ENCODE measurements at regions not wholly inside any gene's neighbourhood (a gene's known extent, or its start where the extent isn't known, plus 50 kb on each side); places are given as distances from the start of the nearest gene placed in this dataset.

DNA sequence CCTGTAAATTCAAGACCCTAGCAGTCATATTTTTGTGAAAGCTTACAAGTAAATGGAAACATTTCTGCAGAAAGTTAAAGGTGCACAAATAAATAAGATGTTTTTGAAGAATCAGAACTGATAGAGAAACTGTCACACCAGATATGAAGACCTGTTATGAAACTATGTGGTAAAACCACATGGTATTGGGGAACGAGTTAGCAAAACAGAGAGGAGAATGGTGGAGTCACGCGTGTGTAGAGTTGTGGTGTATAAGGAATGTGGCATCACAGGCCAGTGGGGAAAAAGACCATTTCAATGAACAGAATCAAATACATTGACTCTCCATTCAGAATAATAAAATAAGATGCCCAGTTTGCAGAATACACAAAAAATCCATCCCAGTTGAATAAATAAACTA lies 477.2 kb downstream of the ICE1 start:
- no peak for DNase-seq (ENCODE audit: low spot score)
- TF ChIP-seq, protein P1, sequence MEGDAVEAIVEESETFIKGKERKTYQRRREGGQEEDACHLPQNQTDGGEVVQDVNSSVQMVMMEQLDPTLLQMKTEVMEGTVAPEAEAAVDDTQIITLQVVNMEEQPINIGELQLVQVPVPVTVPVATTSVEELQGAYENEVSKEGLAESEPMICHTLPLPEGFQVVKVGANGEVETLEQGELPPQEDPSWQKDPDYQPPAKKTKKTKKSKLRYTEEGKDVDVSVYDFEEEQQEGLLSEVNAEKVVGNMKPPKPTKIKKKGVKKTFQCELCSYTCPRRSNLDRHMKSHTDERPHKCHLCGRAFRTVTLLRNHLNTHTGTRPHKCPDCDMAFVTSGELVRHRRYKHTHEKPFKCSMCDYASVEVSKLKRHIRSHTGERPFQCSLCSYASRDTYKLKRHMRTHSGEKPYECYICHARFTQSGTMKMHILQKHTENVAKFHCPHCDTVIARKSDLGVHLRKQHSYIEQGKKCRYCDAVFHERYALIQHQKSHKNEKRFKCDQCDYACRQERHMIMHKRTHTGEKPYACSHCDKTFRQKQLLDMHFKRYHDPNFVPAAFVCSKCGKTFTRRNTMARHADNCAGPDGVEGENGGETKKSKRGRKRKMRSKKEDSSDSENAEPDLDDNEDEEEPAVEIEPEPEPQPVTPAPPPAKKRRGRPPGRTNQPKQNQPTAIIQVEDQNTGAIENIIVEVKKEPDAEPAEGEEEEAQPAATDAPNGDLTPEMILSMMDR (IDR thresholded peaks at IDR 0.05; ENCODE audit: extremely low read depth, missing control alignments) = no peak

DNA sequence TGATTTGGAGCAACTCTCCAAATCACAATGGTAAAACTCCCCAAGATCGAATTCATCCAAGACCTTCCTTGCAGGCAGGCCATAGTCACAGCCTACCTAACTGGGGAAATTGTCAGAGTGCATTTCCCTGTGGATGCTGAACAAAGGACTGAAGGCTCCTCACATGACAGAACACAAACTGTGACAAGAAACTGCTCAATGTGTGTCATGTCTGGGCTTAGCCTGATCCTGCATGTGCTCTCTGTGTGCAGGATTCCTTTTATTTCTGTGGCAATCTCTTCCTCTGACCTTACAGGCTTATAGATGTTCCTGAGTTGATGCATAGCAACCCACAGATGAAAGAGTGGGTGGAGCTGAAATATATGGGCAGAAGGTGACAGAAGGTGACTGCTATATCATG lies 465.8 kb downstream of the ICE1 start:
- TF ChIP-seq, protein P1 (IDR thresholded peaks at IDR 0.05; ENCODE audit: extremely low read depth, missing control alignments) = no peak
- no peak for DNase-seq (ENCODE audit: low spot score)

DNA sequence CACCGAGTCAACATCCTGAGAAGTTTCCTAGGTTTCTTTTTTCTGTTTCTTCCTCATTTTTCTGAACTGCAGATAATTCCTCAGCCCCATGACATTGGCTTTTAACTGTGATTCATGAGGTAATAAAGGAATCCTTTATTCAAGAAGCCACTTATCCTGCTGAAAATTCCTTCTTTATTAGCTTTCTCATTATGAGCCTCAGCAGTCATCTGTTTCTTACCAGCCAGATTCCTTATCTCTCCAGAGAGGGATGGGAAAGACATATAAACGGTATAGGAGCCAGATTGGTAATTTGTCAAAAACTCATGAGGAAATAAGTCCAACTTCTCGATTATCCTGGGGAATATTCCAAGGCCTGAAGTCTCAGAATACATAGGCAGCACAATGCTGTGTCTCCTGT lies 465.4 kb downstream of the ICE1 start:
- TF ChIP-seq, protein P1 (IDR thresholded peaks at IDR 0.05; ENCODE audit: extremely low read depth, missing control alignments) = no peak

DNA sequence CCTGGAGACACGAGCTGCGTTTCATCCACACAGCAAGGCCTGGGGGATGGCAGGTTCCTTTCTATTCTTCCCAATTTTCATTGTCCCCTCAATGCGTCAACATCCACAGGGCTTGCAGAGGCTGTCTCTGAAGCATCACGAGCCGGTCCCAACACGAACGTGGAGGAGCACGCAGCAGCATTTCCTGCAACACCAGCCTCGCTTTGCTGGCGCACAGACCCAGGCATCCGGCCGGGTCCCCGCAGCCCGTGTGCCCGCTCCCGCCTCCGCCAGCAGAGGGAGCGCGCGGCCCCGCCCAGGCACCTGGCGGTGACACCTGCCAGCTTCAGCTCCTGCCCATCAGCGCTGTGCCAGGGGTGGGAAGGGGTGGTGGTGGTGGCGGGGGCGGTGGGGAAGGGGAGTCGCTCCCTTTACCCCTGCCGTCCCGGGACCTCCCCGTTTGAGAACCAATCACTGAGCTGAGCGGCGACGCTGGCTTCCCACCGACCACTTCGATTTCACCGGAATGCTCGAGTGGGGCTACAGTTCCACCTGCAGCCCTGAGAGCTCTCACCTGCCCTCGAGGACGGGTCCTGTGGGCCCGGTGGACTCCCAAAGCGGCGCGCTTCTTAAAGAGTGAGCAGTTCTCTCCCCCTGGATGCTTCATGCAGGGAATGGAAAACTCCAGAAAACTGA lies 464.5 kb downstream of the ICE1 start:
- DNase-seq (ENCODE audit: low spot score) = peak; percentile 70
- TF ChIP-seq, protein P1 (IDR thresholded peaks at IDR 0.05; ENCODE audit: extremely low read depth, missing control alignments) = peak; percentile 69

More for the DNA sequence above, 465.4 kb downstream of the ICE1 start:
- no peak for DNase-seq (ENCODE audit: low spot score)

DNA sequence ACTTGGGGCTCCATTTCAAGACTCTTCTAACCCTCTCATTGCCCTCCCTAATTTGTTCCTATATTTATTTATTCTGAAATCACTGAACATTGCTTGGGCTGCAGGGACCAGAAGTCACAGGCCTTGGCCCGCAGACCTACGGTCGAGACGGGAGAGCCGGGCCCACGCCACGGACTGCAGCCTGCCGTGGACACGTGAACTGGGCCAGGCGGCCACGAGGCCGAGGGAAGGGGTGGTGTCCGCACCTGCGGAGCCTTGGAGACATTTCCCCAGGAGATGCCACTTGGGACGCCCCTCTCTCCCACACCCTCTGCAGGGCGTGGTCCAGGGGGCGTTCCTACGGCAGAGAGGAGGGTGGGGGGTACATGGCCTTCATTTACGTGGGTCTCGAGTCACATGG lies 463.9 kb downstream of the ICE1 start:
- TF ChIP-seq, protein P1 (IDR thresholded peaks at IDR 0.05; ENCODE audit: extremely low read depth, missing control alignments) = no peak
- DNase-seq (ENCODE audit: low spot score) = no peak

DNA sequence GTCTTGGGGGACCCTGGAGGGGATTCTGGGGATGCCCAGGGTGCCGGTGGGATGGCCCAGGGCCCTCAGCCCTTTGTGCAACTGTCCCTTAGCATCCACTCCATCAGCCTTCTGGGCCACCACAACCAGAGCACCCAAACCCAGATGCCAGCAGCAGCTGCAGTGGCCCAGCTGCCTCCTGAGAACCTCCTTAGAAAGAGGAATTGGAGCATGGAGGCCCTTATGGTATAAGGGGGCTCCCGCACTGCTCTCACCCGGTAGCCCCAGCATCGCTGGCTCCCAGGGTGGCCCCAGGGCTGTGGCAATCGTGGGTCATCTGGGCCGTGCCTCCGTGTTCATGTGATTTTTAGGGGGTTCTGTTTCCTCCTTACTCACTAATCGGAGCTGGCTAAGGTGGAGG lies 463.3 kb downstream of the ICE1 start:
- no peak for DNase-seq (ENCODE audit: low spot score)
- TF ChIP-seq, protein P1 (IDR thresholded peaks at IDR 0.05; ENCODE audit: extremely low read depth, missing control alignments) = no peak

DNA sequence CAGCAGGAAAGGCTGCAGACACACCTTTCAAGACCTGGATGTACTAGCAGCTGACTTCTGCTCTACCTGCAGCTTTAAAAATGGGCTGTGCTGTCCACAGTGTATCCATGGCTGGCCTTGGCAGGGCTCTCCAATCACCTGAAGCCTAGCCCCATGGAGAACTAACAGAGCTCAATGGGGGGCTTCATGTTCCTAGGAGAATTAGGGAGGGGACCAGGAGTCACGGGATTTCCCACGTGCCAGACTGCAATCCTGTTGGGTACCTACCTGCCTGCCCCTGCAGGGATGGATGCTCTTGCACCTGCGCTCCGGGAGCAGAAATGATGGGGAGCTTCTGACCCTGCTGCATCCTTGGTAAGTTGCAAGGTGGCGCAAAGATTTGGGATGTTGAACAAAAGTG lies 462.1 kb downstream of the ICE1 start:
- no peak for DNase-seq (ENCODE audit: low spot score)
- TF ChIP-seq, protein P1 (IDR thresholded peaks at IDR 0.05; ENCODE audit: extremely low read depth, missing control alignments) = no peak
